Liver (tissue), 8 donors: ENCODE measurements at regions not wholly inside any gene's neighbourhood (a gene's known extent, or its start where the extent isn't known, plus 50 kb on each side); places are given as distances from the start of the nearest gene placed in this dataset.

Experiments
- DNase-seq: peaks from one replicate; pipeline ENCODE4 v3.0.0-alpha.2; 2017; ENCODE audit warnings: low spot score
- H3K27ac ChIP-seq, 2 donors: one replicate each; pipeline ENCODE4 v1.7.0; 2013; ENCODE audit warnings: inconsistent platforms in 2 of 2, low read length in 2 of 2, control low read depth in 1 of 2, low read depth in 1 of 2, mild to moderate bottlenecking in 1 of 2
- H3K27me3 ChIP-seq, 4 donors: one replicate each; pipeline versions ENCODE4 v1.6.1 to v1.7.0; 2013; ENCODE audit warnings: low read length in 3 of 4, inconsistent platforms in 1 of 4, mild to moderate bottlenecking in 1 of 4, moderate library complexity in 1 of 4; ENCODE audit not compliant: control insufficient read depth in 4 of 4, insufficient read depth in 4 of 4
- H3K36me3 ChIP-seq, 4 donors: one replicate each; pipeline versions ENCODE4 v1.6.1 to v1.7.0; 2013; ENCODE audit warnings: low read length in 3 of 4, mild to moderate bottlenecking in 3 of 4, low read depth in 1 of 4, moderate library complexity in 1 of 4; ENCODE audit not compliant: control insufficient read depth in 4 of 4, insufficient read depth in 3 of 4
- H3K4me1 ChIP-seq, 4 donors: one replicate each; pipeline versions ENCODE4 v1.6.1 to v1.7.0; 2013; ENCODE audit warnings: low read length in 3 of 4, mild to moderate bottlenecking in 3 of 4, moderate library complexity in 1 of 4; ENCODE audit not compliant: control insufficient read depth in 4 of 4, insufficient read depth in 4 of 4
- H3K4me3 ChIP-seq, 3 donors: one replicate each; pipeline versions ENCODE4 v1.6.1 to v1.7.0; 2013; ENCODE audit warnings: low read length in 3 of 3, control low read depth in 1 of 3, low read depth in 1 of 3, mild to moderate bottlenecking in 1 of 3
- H3K9ac ChIP-seq, 2 donors: one replicate each; pipeline ENCODE4 v1.7.0; 2013; ENCODE audit warnings: low read length in 2 of 2, mild to moderate bottlenecking in 2 of 2, moderate library complexity in 2 of 2, control low read depth in 1 of 2, low read depth in 1 of 2
- H3K9me3 ChIP-seq, 4 donors: one replicate each; pipeline versions ENCODE4 v1.6.1 to v1.7.0; 2013; ENCODE audit warnings: low read length in 3 of 4; ENCODE audit not compliant: control insufficient read depth in 4 of 4
- ATF3 ChIP-seq: IDR thresholded peaks from 2 replicates; pipeline ENCODE4 v1.6.1; 2016; ENCODE audit warnings: antibody characterized with exemption
- CTCF ChIP-seq: fragments of 150-350 bp; IDR thresholded peaks from 2 replicates; pipeline ENCODE4 v1.5.1; 2017; ENCODE audit warnings: improper control_type of control experiment, low read depth, low read length; ENCODE audit not compliant: missing input control
- EGR1 ChIP-seq, 2 donors: IDR thresholded peaks; 2 replicates each; pipeline ENCODE4 v1.6.1; 2016 to 2018; ENCODE audit warnings: antibody characterized with exemption in 2 of 2, low read depth in 2 of 2
- FOXA1 ChIP-seq: IDR thresholded peaks from 2 replicates; pipeline ENCODE4 v1.6.1; 2016; ENCODE audit warnings: antibody characterized with exemption
- FOXA2 ChIP-seq: IDR thresholded peaks from 2 replicates; pipeline ENCODE4 v1.6.1; 2016; ENCODE audit warnings: antibody characterized with exemption
- GABPA ChIP-seq, 2 donors: IDR thresholded peaks in 1 of 2; conservative IDR thresholded peaks in 1 of 2; 2 replicates each; pipeline ENCODE4 v1.6.1; 2016; ENCODE audit warnings: antibody characterized with exemption in 2 of 2, mild to moderate bottlenecking in 1 of 2, moderate library complexity in 1 of 2
- HNF4G ChIP-seq: IDR thresholded peaks from 2 replicates; pipeline ENCODE4 v1.6.1; 2016; ENCODE audit warnings: antibody characterized with exemption
- JUND ChIP-seq, 2 donors: IDR thresholded peaks; 2 replicates each; pipeline ENCODE4 v1.6.1; 2016; ENCODE audit warnings: antibody characterized with exemption in 2 of 2
- MAX ChIP-seq: IDR thresholded peaks from 2 replicates; pipeline ENCODE4 v1.6.1; 2016; ENCODE audit warnings: antibody characterized with exemption
- NR2F2 ChIP-seq: IDR thresholded peaks from 2 replicates; pipeline ENCODE4 v1.6.1; 2016; ENCODE audit warnings: antibody characterized with exemption
- RAD21 ChIP-seq, 2 donors: IDR thresholded peaks; 2 replicates each; pipeline ENCODE4 v1.6.1; 2016; ENCODE audit warnings: antibody characterized with exemption in 2 of 2, mild to moderate bottlenecking in 2 of 2
- RXRA ChIP-seq, 2 donors: IDR thresholded peaks; 2 replicates each; pipeline ENCODE4 v1.6.1; 2017 to 2018; ENCODE audit warnings: antibody characterized with exemption in 2 of 2, mild to moderate bottlenecking in 1 of 2
- SP1 ChIP-seq: IDR thresholded peaks from 2 replicates; pipeline ENCODE4 v1.6.1; 2018; ENCODE audit warnings: antibody characterized with exemption, mild to moderate bottlenecking
- TAF1 ChIP-seq: conservative IDR thresholded peaks from 2 replicates; pipeline ENCODE4 v1.6.1; 2016; ENCODE audit warnings: antibody characterized with exemption, mild to moderate bottlenecking
- YY1 ChIP-seq: IDR thresholded peaks from 2 replicates; pipeline ENCODE4 v1.6.1; 2016; ENCODE audit warnings: antibody characterized with exemption, mild to moderate bottlenecking
- ZBTB33 ChIP-seq: IDR thresholded peaks from 2 replicates; pipeline ENCODE4 v1.6.1; 2016; ENCODE audit warnings: antibody characterized with exemption
- WGBS: extraction: QIAGEN DNeasy Blood & Tissue Kit; methylation state at CpG from one replicate; pipeline ENCODE4 v1.1.7; 2013; 5-methylcytosine and 5-hydroxymethylcytosine counted together
- TF ChIP-seq, protein P1 (sequence below): IDR thresholded peaks from 2 replicates; pipeline ENCODE4 v1.6.1; 2016; ENCODE audit warnings: antibody characterized with exemption, mild to moderate bottlenecking
- donor health status: healthy.
- donor health status: healthy.
- donor health status: healthy.
- donor health status: healthy.
- donor health status: healthy.

DNA sequence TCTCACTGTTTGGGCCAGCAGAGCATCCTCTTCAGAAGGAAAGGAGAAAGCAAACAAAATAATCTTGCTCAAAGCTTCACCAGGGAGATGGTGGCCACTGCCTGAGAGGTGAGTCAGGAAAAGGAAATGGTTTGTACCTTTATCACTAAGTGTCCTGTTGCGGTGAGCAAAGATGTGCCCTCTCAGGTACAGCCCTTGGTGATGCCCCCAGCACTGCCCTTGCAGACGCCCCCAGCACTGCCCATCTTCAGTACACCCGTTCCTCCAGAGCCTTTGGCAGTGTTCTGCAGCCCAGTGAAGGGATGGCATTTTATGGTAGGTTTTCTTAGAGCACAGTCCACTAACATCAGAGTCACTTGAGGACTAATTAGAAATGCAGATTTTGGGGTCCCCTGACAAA lies 92.3 kb downstream of the ZNF621 start:
- H3K27ac ChIP-seq: no peak overlapping the region
- H3K27me3 ChIP-seq: peaks cover 0 to 5% (median 0%) of the 10 kb centered on the region in 4 donors
- WGBS: 76% methylated on average over 3 of the region's 3 CpGs
- no peaks in the 10 kb centered on the region for H3K4me1 ChIP-seq
- no peaks in the 10 kb centered on the region for H3K36me3 ChIP-seq
- no peak overlapping the region for H3K9ac ChIP-seq
- TF ChIP-seq JUND (IDR thresholded peaks at IDR 0.05) (no peak), HNF4G (no peak)
- H3K4me3 ChIP-seq: no peak overlapping the region
- no peaks in the 10 kb centered on the region for H3K9me3 ChIP-seq
- DNase-seq: no peak

DNA sequence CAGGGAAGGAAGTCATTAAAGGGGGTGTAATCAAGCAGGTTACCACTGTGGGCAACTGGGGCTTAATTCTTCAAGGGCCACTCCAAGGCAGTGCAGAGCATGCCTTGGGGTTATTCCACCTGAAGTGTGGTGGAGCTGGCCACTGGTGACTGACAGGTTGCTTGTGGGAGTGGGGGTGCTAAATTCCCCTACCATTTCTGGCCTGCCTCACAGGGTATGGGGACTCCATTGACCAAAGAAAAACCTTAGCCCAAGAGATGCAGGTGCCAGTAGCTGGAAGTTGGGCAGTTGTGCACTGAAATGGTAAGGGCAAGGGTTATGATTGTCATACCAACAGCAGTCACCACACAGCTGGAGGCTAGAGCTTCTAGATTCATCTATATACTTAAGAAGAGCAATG lies 93.4 kb downstream of the ZNF621 start:
- no peak overlapping the region for H3K27ac ChIP-seq
- H3K9ac ChIP-seq: no peak overlapping the region
- no peaks in the 10 kb centered on the region for H3K36me3 ChIP-seq
- H3K9me3 ChIP-seq: no peaks in the 10 kb centered on the region
- no peak overlapping the region for H3K4me3 ChIP-seq
- H3K27me3 ChIP-seq: peaks cover 0 to 5% (median 0%) of the 10 kb centered on the region in 4 donors
- no peaks in the 10 kb centered on the region for H3K4me1 ChIP-seq
- no peak for DNase-seq
- no peak for TF ChIP-seq YY1
- TF ChIP-seq FOXA1: no peak
- TF ChIP-seq, protein P1, sequence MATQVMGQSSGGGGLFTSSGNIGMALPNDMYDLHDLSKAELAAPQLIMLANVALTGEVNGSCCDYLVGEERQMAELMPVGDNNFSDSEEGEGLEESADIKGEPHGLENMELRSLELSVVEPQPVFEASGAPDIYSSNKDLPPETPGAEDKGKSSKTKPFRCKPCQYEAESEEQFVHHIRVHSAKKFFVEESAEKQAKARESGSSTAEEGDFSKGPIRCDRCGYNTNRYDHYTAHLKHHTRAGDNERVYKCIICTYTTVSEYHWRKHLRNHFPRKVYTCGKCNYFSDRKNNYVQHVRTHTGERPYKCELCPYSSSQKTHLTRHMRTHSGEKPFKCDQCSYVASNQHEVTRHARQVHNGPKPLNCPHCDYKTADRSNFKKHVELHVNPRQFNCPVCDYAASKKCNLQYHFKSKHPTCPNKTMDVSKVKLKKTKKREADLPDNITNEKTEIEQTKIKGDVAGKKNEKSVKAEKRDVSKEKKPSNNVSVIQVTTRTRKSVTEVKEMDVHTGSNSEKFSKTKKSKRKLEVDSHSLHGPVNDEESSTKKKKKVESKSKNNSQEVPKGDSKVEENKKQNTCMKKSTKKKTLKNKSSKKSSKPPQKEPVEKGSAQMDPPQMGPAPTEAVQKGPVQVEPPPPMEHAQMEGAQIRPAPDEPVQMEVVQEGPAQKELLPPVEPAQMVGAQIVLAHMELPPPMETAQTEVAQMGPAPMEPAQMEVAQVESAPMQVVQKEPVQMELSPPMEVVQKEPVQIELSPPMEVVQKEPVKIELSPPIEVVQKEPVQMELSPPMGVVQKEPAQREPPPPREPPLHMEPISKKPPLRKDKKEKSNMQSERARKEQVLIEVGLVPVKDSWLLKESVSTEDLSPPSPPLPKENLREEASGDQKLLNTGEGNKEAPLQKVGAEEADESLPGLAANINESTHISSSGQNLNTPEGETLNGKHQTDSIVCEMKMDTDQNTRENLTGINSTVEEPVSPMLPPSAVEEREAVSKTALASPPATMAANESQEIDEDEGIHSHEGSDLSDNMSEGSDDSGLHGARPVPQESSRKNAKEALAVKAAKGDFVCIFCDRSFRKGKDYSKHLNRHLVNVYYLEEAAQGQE: no peak
- TF ChIP-seq SP1: no peak
- no peak for TF ChIP-seq MAX
- no peak for TF ChIP-seq ATF3
- TF ChIP-seq EGR1 (IDR thresholded peaks at IDR 0.05; ENCODE audit: low read depth in 2 of 2): no peak
- no peak for TF ChIP-seq FOXA2
- TF ChIP-seq HNF4G: no peak
- no peak for TF ChIP-seq RAD21 (IDR thresholded peaks at IDR 0.05)
- TF ChIP-seq NR2F2: no peak
- no peak for TF ChIP-seq TAF1
- TF ChIP-seq RXRA (IDR thresholded peaks at IDR 0.05): no peak
- TF ChIP-seq CTCF: no peak
- TF ChIP-seq ZBTB33: no peak
- no peak for TF ChIP-seq GABPA (IDR thresholded peaks at IDR 0.05 in 1 of 2, conservative IDR thresholded peaks at IDR 0.05 in 1 of 2)
- no peak for TF ChIP-seq JUND (IDR thresholded peaks at IDR 0.05)
